ENCODE measurements at regions not wholly inside any gene's neighbourhood (a gene's known extent, or its start where the extent isn't known, plus 50 kb on each side); places are given as distances from the start of the nearest gene placed in this dataset.

DNA sequence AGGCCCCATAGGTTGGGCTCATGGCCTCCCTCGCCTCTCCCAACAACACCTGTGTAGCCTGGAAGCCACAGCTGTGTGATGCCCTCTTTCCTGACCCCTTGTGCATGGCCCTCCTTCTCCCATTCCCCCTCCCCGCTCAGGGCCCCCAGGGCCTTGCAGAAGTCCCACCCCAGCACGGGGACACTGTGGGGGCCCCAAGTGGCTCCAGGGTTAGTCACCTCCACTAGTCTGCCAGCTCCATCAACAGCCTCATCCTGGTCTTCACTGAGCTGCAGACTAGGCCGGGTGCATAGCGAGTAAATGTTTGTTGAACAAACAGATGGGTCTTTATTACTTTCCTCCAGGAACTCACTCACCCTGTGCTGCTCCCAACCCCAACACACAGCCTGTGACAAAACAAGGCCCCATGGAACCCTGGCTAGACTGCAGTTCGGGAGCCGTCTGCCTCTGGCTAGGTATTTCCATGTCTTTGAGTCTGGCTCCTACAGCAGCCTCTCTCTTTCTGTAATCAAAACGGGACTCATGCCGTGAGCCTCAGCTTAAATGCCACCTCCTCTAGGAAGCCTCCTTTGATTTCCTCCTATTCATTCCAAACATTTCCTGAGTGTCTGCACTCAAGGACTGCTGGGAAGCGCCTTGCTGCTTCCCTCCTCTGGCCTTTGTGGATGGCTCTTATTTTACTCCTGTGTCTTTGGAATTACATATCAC, 109.9 kb upstream of the ID2 start:
- TF ChIP-seq, protein P1, sequence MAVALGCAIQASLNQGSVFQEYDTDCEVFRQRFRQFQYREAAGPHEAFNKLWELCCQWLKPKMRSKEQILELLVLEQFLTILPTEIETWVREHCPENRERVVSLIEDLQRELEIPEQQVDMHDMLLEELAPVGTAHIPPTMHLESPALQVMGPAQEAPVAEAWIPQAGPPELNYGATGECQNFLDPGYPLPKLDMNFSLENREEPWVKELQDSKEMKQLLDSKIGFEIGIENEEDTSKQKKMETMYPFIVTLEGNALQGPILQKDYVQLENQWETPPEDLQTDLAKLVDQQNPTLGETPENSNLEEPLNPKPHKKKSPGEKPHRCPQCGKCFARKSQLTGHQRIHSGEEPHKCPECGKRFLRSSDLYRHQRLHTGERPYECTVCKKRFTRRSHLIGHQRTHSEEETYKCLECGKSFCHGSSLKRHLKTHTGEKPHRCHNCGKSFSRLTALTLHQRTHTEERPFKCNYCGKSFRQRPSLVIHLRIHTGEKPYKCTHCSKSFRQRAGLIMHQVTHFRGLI (tag by site-specific recombination; IDR thresholded peaks at IDR 0.05): no peak
- no peak for TF ChIP-seq ZNF19 (tag by site-specific recombination; IDR thresholded peaks at IDR 0.05; ENCODE audit: low read depth)
- no peak for TF ChIP-seq ZFHX2 (tag by site-specific recombination; conservative IDR thresholded peaks at IDR 0.05)
- TF ChIP-seq ZNF544 (tag by site-specific recombination; IDR thresholded peaks at IDR 0.05): no peak
- no peak for TF ChIP-seq ZNF335 (tag by site-specific recombination; conservative IDR thresholded peaks at IDR 0.05)
- TF ChIP-seq ZNF596 (tag by site-specific recombination; IDR thresholded peaks at IDR 0.05): no peak
- TF ChIP-seq HOXA7 (CRISPR knock-in tag; IDR thresholded peaks at IDR 0.05; ENCODE audit: borderline replicate concordance): no peak
- no peak for TF ChIP-seq ZNF677 (tag by site-specific recombination; IDR thresholded peaks at IDR 0.05)
- no peak for TF ChIP-seq ZBTB21 (tag by site-specific recombination; IDR thresholded peaks at IDR 0.05)
- no peak for TF ChIP-seq SP3 (tag by site-specific recombination; IDR thresholded peaks at IDR 0.05)
- no peak for TF ChIP-seq ZNF776 (tag by site-specific recombination; IDR thresholded peaks at IDR 0.05; ENCODE audit: borderline replicate concordance)
- no peak for TF ChIP-seq ZNF558 (tag by site-specific recombination; IDR thresholded peaks at IDR 0.05)
- TF ChIP-seq, protein P2, sequence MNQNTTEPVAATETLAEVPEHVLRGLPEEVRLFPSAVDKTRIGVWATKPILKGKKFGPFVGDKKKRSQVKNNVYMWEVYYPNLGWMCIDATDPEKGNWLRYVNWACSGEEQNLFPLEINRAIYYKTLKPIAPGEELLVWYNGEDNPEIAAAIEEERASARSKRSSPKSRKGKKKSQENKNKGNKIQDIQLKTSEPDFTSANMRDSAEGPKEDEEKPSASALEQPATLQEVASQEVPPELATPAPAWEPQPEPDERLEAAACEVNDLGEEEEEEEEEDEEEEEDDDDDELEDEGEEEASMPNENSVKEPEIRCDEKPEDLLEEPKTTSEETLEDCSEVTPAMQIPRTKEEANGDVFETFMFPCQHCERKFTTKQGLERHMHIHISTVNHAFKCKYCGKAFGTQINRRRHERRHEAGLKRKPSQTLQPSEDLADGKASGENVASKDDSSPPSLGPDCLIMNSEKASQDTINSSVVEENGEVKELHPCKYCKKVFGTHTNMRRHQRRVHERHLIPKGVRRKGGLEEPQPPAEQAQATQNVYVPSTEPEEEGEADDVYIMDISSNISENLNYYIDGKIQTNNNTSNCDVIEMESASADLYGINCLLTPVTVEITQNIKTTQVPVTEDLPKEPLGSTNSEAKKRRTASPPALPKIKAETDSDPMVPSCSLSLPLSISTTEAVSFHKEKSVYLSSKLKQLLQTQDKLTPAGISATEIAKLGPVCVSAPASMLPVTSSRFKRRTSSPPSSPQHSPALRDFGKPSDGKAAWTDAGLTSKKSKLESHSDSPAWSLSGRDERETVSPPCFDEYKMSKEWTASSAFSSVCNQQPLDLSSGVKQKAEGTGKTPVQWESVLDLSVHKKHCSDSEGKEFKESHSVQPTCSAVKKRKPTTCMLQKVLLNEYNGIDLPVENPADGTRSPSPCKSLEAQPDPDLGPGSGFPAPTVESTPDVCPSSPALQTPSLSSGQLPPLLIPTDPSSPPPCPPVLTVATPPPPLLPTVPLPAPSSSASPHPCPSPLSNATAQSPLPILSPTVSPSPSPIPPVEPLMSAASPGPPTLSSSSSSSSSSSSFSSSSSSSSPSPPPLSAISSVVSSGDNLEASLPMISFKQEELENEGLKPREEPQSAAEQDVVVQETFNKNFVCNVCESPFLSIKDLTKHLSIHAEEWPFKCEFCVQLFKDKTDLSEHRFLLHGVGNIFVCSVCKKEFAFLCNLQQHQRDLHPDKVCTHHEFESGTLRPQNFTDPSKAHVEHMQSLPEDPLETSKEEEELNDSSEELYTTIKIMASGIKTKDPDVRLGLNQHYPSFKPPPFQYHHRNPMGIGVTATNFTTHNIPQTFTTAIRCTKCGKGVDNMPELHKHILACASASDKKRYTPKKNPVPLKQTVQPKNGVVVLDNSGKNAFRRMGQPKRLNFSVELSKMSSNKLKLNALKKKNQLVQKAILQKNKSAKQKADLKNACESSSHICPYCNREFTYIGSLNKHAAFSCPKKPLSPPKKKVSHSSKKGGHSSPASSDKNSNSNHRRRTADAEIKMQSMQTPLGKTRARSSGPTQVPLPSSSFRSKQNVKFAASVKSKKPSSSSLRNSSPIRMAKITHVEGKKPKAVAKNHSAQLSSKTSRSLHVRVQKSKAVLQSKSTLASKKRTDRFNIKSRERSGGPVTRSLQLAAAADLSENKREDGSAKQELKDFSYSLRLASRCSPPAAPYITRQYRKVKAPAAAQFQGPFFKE (tag by site-specific recombination; IDR thresholded peaks at IDR 0.05; ENCODE audit: borderline replicate concordance): no peak
- no peak for TF ChIP-seq ZBTB8A (tag by site-specific recombination; IDR thresholded peaks at IDR 0.05)
- TF ChIP-seq ZEB2 (tag by site-specific recombination; IDR thresholded peaks at IDR 0.05): no peak
- TF ChIP-seq ZNF830 (tag by site-specific recombination; IDR thresholded peaks at IDR 0.05; ENCODE audit: low read depth): no peak
- TF ChIP-seq HOXD13 (CRISPR knock-in tag; IDR thresholded peaks at IDR 0.05; ENCODE audit: borderline replicate concordance): no peak
- Histone ChIP-seq H3K36me3 (ENCODE audit: control insufficient read depth in 2 of 2, insufficient read depth in 1 of 2, low read length in 2 of 2) (no peaks in the 10 kb centered on the region), H3K9me3 (ENCODE audit: control insufficient read depth, insufficient read depth, low read depth, low read length) (no peaks in the 10 kb centered on the region), H3K4me1 (ENCODE audit: control insufficient read depth, insufficient read depth, low read length) (no peaks in the 10 kb centered on the region), H3K27ac (ENCODE audit: extremely low read depth, low read depth, low read length) (no peak overlapping the region), H3K4me3 (ENCODE audit: low read depth, low read length) (no peak overlapping the region)
- POLR2A ChIA-PET: interaction anchor here (1.1 kb wide), 1 partner anchor 110 kb away, joined by 6 read pairs; the partner anchor contains the start of gene ID2
- CTCF ChIA-PET: interaction anchor here (0.6 kb wide), 1 partner anchor 1059 kb away, joined by 3 read pairs; no protein-coding TSS in a partner anchor

DNA sequence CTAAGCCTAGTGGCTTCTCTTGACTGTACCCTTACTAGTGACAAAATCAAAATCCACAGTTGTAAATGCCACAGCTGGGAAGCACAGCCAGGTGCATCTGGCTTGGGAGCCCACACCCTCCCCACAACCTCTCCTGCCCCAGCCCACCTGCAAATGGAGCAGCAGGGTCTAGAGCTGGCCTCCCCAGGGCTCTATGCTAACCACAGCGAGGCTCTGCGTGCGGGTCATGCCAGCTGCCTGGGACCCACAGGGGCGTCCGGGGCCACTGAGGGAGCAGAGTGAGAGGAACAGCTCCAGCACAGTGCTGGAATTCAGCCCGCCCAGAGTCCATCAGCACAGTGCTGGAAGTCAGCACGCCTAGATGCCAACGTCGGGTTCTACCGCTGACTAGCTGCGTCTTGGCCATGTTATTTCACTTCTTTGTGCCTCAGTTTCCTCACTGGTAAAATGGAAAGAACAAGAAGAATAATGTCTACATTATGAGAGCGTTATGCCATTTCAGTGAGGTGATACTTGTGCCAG, 109.1 kb upstream of the ID2 start:
- ChIA-PET POLR2A (no interaction called here), CTCF (no interaction called here)
- TF ChIP-seq ZNF544 (tag by site-specific recombination; IDR thresholded peaks at IDR 0.05) (no peak), SCRT1 (tag by site-specific recombination; IDR thresholded peaks at IDR 0.05; ENCODE audit: borderline replicate concordance) (no peak), MYNN (tag by site-specific recombination; IDR thresholded peaks at IDR 0.05; ENCODE audit: borderline replicate concordance) (no peak)
- no peaks in the 10 kb centered on the region for H3K4me1 ChIP-seq (ENCODE audit: control insufficient read depth, insufficient read depth, low read length)
- no peaks in the 10 kb centered on the region for H3K36me3 ChIP-seq (ENCODE audit: control insufficient read depth in 2 of 2, insufficient read depth in 1 of 2, low read length in 2 of 2)
- H3K27ac ChIP-seq (ENCODE audit: extremely low read depth, low read depth, low read length): no peak overlapping the region
- no peaks in the 10 kb centered on the region for H3K9me3 ChIP-seq (ENCODE audit: control insufficient read depth, insufficient read depth, low read depth, low read length)
- H3K4me3 ChIP-seq (ENCODE audit: low read depth, low read length): no peak overlapping the region
